GM12801 (cell line): ENCODE measurements at regions not wholly inside any gene's neighbourhood (a gene's known extent, or its start where the extent isn't known, plus 50 kb on each side); places are given as distances from the start of the nearest gene placed in this dataset.

Source experiments
- TF ChIP-seq, protein P1 (sequence below): IDR thresholded peaks from one replicate; pipeline ENCODE4 v1.5.1; 2011; ENCODE audit warnings: control low read depth; ENCODE audit not compliant: insufficient read length; ENCODE audit errors: extremely low read depth

DNA sequence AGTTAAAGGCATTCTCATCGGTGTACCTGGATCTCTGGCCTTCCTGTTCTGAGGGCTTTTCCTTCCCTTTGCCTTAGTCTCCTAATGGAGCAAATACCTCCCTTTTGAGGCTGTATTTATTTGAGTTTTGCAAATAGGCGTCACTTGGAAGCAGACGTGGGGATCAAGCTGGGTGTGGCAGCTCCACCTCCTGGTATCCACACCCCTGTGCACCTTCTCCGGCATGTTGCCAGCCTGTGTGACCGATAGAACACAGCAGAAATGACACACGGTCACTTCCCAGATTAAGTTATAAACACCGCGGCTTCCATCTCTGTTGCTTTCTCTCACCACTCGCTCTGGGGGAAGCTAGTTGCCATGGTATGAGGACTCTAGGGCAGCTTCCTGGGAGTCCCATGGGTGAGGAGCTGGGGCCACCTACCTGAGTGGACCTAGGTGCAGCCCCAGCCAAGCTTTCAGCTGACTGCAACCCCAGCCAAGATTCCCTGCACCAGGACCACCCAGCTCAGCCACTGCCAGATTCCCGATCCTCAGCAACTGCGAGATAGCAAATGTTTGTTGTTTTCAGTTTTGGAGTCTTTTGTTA lies 214.4 kb upstream of the MVB12B start:
- TF ChIP-seq, protein P1, sequence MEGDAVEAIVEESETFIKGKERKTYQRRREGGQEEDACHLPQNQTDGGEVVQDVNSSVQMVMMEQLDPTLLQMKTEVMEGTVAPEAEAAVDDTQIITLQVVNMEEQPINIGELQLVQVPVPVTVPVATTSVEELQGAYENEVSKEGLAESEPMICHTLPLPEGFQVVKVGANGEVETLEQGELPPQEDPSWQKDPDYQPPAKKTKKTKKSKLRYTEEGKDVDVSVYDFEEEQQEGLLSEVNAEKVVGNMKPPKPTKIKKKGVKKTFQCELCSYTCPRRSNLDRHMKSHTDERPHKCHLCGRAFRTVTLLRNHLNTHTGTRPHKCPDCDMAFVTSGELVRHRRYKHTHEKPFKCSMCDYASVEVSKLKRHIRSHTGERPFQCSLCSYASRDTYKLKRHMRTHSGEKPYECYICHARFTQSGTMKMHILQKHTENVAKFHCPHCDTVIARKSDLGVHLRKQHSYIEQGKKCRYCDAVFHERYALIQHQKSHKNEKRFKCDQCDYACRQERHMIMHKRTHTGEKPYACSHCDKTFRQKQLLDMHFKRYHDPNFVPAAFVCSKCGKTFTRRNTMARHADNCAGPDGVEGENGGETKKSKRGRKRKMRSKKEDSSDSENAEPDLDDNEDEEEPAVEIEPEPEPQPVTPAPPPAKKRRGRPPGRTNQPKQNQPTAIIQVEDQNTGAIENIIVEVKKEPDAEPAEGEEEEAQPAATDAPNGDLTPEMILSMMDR, result no peak

DNA sequence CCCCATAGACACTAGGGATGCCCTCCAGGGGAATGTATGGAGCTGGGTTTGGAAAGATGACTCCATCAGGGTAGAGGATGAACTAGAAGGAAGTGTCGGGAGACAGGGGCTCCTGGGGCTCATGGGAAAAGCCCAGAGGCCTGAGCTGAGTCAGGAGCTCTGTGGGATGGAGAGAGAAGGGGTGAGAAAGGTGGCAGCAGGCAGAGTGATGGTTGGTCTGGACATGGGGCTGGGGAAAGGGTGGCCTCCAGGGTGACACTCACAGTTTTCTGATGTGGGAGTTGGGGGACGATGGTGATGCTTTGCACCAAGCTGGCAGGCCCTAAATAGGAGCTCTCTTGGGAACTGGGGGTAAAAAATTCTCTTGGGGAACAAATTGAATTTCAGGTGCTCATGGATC lies 213.5 kb upstream of the MVB12B start:
- TF ChIP-seq, protein P1, result no peak

DNA sequence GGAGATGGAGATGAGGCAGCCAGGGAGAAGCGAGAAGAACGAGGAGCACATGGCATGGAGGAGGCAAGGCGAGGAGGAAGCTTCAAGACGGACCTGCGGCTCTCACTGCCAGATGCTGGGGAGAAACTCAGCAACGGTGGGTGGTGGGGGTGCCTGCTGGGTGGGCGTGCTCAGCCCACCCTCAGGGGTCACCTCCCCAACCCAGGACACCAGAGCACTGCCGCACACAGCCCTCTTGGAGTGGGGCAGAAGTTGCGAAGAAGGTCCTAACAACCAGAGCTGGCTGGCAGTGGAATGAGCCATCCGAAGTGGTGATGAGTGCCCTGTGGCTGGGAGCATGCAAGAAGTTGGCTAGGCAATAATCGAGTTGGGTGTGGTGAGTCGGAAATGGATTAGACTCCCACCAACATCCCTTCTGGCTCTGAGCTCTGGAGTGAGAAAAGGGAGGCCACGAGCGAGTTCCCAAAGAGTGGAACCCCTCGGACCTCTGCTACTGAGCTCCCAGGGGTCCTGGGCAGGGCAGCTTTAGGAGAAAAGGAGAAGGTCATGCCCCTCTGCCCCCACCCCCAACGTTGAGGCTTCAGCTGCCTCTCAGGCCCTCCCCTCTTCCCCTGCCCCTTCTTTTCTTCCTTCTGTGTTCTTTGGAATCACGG lies 212.7 kb upstream of the MVB12B start:
- TF ChIP-seq, protein P1, result no peak

DNA sequence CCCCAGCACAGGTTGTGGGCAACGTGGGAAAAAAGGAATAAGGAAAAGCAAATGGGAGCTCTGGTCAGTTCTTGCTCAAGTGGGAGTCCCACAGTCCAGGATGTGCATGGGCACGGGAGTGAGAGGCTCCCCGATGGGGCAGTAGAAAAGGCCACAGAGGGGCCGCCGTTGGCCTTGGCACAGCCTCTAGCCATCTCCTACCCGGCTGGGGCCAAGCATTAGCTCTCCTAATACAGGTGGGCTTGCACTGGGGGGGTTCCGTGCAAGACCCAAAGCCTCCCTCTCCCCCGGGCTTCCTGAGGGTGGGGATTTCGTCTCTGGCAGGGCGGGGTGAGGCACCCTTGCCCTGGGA lies 212.2 kb upstream of the MVB12B start:
- TF ChIP-seq, protein P1, result no peak

DNA sequence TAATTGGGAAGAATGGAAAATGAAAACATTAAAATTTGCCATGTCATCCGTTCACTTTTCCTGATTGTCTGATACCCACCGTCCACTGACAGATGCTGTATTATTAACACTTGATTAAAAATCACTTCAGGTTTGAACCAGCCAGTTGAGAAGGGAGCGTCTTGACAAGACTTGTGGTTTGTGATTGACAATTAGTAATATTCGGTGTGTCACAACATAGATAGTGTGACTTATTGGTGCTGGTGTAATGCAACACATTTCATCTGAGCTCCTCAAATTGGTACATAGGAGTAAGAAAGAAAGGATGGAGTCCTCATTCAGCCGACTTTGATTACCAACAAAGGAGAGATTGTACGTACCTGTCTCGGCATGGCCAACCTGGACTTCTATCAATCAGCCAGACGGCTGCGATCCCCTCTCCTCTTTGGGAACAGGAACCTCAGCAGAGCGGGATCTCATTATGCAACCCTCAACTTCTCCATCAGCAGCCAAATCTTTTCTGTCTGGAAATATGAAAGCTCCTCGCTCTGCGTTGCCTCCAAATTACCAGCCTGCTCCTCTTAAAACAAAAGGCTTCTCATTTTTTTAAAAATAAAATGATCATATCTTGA lies 211.7 kb upstream of the MVB12B start:
- TF ChIP-seq, protein P1, result no peak

DNA sequence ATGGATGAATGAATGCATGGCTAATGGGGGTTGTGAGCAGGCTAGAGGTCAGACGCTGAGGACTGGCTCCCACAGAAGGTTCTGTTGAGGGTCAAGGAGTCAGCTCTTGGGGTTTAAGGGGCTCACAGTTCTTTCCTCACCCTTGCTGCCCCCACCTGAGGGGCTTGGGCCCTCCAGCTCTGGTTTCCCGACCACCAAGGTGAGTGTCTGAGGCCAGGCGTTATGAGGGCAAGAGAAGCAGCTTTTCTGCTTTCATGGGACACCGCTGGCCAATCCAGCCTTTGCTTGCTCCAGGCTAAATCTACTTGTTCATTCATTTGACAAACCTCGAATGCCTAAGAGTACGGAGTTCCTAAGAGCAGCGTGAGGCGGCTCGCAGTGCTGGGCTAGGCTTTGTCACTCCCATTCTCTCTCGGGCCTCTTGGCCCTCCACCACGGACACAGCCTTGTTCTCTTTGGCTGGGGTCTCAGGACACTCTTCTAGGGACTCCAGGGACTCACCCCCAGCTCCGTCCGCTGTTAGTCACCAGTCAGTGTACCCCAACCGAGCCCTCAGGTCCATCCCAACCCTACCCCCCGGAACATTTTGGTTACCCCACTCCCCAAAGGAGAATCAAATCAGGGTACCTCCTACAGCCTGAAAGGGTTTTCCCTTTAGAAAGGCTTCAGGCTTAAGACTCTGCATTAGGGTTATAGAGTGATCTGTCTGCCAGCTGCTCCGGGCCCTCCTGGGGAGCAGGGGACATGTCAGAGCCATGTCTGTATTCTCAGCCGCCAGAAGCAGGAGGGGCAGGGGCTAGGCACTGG lies 210.1 kb upstream of the MVB12B start:
- TF ChIP-seq, protein P1, result no peak

DNA sequence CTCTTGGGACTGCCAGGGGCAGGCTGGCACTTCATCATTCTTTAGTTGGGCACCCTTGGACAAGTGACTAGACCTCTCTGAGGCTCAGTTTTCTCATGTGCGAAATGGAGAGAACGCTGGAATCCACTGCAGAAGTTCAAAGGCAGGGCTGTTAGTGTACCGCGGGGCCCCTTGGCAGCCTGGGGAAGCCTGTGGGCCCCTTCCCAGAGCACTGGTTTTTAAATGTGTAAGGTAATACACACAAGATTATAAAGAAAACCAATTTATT lies 209.5 kb upstream of the MVB12B start:
- TF ChIP-seq, protein P1, result no peak
